ENCODE measurements at regions not wholly inside any gene's neighbourhood (a gene's known extent, or its start where the extent isn't known, plus 50 kb on each side); places are given as distances from the start of the nearest gene placed in this dataset.

DNA sequence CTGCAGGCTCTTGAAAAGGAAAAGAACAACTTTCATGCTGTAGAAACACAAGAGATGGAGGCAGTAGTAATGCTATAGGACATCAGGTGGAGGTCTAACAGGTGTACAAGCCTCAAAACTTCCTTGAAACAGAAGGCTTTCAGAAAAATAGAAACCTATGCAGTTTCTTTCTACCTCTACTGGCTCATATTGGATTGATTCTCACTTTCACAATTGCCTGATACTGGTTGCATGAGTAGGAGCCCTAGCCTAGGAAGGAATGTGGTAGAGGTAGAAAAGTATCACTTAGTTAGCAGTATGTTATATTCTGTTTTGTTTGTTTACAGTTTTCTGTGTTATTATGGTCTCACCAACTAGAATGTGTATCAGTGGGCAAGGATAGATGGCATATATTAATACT is 175.4 kb upstream of the GORAB start:
- TF ChIP-seq EP300 (IDR thresholded peaks at IDR 0.05): no peak
- TF ChIP-seq, protein P1, sequence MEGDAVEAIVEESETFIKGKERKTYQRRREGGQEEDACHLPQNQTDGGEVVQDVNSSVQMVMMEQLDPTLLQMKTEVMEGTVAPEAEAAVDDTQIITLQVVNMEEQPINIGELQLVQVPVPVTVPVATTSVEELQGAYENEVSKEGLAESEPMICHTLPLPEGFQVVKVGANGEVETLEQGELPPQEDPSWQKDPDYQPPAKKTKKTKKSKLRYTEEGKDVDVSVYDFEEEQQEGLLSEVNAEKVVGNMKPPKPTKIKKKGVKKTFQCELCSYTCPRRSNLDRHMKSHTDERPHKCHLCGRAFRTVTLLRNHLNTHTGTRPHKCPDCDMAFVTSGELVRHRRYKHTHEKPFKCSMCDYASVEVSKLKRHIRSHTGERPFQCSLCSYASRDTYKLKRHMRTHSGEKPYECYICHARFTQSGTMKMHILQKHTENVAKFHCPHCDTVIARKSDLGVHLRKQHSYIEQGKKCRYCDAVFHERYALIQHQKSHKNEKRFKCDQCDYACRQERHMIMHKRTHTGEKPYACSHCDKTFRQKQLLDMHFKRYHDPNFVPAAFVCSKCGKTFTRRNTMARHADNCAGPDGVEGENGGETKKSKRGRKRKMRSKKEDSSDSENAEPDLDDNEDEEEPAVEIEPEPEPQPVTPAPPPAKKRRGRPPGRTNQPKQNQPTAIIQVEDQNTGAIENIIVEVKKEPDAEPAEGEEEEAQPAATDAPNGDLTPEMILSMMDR (IDR thresholded peaks at IDR 0.05): no peak
- no peak for TF ChIP-seq POLR2AphosphoS5 (IDR thresholded peaks at IDR 0.05)
